Duodenal mucosa (tissue), 2 donors: ENCODE measurements at regions not wholly inside any gene's neighbourhood (a gene's known extent, or its start where the extent isn't known, plus 50 kb on each side); places are given as distances from the start of the nearest gene placed in this dataset.

Source experiments
- H3K27ac ChIP-seq: one replicate; pipeline ENCODE4 v1.7.0; 2013; ENCODE audit warnings: low read depth, low read length
- H3K27me3 ChIP-seq, 2 donors: one replicate each; pipeline ENCODE4 v1.7.0; 2013; ENCODE audit warnings: low read length in 2 of 2, control low read depth in 1 of 2; ENCODE audit not compliant: insufficient read depth in 2 of 2, control insufficient read depth in 1 of 2
- H3K36me3 ChIP-seq, 2 donors: one replicate each; pipeline ENCODE4 v1.7.0; 2013; ENCODE audit warnings: low read length in 2 of 2, control low read depth in 1 of 2; ENCODE audit not compliant: insufficient read depth in 2 of 2, control insufficient read depth in 1 of 2
- H3K4me1 ChIP-seq, 2 donors: one replicate each; pipeline ENCODE4 v1.7.0; 2013; ENCODE audit warnings: low read length in 2 of 2, control low read depth in 1 of 2; ENCODE audit not compliant: insufficient read depth in 2 of 2, control insufficient read depth in 1 of 2
- H3K4me3 ChIP-seq, 2 donors: one replicate each; pipeline ENCODE4 v1.7.0; 2013; ENCODE audit warnings: low read length in 2 of 2, low read depth in 1 of 2
- H3K9ac ChIP-seq, 2 donors: one replicate each; pipeline ENCODE4 v1.7.0; 2013; ENCODE audit warnings: low read length in 2 of 2, low read depth in 1 of 2
- H3K9me3 ChIP-seq, 2 donors: one replicate each; pipeline ENCODE4 v1.7.0; 2013; ENCODE audit warnings: low read length in 2 of 2, control low read depth in 1 of 2; ENCODE audit not compliant: control insufficient read depth in 1 of 2

- peaks cover 5 to 27% of the 10 kb centered on the region in 2 donors for H3K9me3 ChIP-seq
- no peak overlapping the region for H3K4me3 ChIP-seq
- no peaks in the 10 kb centered on the region for H3K36me3 ChIP-seq
- H3K27me3 ChIP-seq = no peaks in the 10 kb centered on the region
- H3K27ac ChIP-seq = no peak overlapping the region
- no peaks in the 10 kb centered on the region for H3K4me1 ChIP-seq
- H3K9ac ChIP-seq = no peak overlapping the region
Measured at GRCh38 chr14:87196436-87196835, 796.5 kb downstream of the GALC start.

DNA sequence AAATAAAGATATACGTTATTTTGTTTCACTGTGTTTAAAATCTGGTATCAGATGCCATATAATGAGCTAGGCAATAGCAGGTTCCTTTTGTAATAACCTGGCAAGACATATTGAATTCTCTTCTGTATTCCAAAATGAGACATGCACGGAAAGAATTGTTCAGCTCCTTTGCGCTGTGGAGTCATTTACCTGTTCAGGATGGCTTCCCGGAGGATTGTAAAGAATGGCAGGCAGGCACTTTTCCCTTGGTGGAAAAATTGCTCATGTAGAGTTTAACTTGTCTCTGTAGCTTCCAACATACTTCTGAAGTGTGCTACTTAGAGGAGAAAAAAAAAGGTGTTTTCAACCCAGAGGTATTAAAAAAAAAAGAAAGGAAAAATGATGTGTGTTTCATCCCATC is 805.2 kb downstream of the GALC start:
- Histone ChIP-seq H3K4me3 (no peak overlapping the region), H3K36me3 (no peaks in the 10 kb centered on the region), H3K27me3 (no peaks in the 10 kb centered on the region), H3K27ac (no peak overlapping the region), H3K9me3 (peaks cover 9% of the 10 kb centered on the region in 2 donors), H3K9ac (no peak overlapping the region), H3K4me1 (no peaks in the 10 kb centered on the region)

DNA sequence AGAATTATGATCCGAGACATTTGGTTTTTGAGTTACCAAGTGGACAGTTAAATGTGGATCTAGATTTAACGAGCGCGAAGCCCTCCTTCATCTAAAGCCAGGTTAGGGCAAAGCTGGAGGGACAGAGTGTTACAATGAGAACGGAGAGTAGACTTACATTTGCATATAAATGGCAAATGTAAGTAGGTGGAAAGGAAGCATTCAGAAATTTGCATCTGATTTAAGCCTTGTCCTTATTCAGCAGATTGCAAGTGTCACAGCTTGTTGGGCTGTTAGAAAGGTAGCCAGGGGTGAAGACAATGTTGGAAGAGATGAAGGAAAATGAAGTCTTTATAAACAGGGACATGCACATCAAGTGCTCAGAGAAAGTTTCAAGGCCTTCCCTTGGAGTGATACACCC is 806.2 kb downstream of the GALC start:
- no peak overlapping the region for H3K27ac ChIP-seq
- no peaks in the 10 kb centered on the region for H3K36me3 ChIP-seq
- H3K9me3 ChIP-seq = peaks cover 3 to 5% of the 10 kb centered on the region in 2 donors
- H3K4me1 ChIP-seq = no peaks in the 10 kb centered on the region
- H3K27me3 ChIP-seq = no peaks in the 10 kb centered on the region
- no peak overlapping the region for H3K9ac ChIP-seq
- no peak overlapping the region for H3K4me3 ChIP-seq

DNA sequence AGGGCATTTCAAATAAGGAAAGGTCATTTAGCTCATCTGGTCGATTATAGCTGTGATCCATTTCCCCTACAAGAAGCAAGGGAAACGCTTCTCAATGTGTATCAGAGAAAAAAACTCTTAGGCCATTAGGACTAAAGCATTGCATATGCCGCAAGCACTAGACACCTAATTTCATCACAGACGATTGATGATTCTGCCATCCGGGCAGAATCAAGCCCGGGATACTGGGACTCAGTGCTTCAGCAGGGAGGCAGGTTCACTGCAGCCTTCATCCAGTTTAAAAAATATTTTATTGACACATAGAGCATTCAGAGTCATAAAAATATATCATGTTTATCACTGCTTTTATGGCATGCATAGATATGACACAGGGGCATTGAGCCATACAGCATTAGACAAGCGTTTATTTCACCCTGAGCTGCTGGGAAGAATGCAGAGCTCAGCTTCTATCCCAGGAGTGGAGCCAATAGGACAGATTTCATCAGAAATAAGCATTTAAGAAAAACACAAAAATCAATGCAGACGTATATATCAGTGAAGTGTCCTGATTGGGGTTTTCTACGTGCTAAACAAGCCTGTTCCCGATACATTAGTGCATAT is 806.9 kb downstream of the GALC start:
- no peaks in the 10 kb centered on the region for H3K27me3 ChIP-seq

GRCh38 chr14:87184180-87184579 is 808.8 kb downstream of the GALC start:
- Histone ChIP-seq H3K9me3 (peaks cover 4 to 5% of the 10 kb centered on the region in 2 donors), H3K27me3 (no peaks in the 10 kb centered on the region)

More for the DNA sequence above, 806.9 kb downstream of the GALC start:
- Histone ChIP-seq H3K27ac (no peak overlapping the region), H3K9ac (no peak overlapping the region), H3K4me3 (no peak overlapping the region), H3K36me3 (no peaks in the 10 kb centered on the region), H3K9me3 (peaks cover 4 to 5% of the 10 kb centered on the region in 2 donors), H3K4me1 (no peaks in the 10 kb centered on the region)

GRCh38 chr14:87181288-87181687 is 811.7 kb downstream of the GALC start:
- Histone ChIP-seq H3K9ac (no peak overlapping the region), H3K4me3 (no peak overlapping the region), H3K27me3 (no peaks in the 10 kb centered on the region), H3K36me3 (no peaks in the 10 kb centered on the region), H3K9me3 (peaks cover 4 to 8% of the 10 kb centered on the region in 2 donors), H3K4me1 (no peaks in the 10 kb centered on the region), H3K27ac (no peak overlapping the region)

More at GRCh38 chr14:87184180-87184579, 808.8 kb downstream of the GALC start:
- Histone ChIP-seq H3K27ac (no peak overlapping the region), H3K36me3 (no peaks in the 10 kb centered on the region), H3K9ac (no peak overlapping the region), H3K4me3 (no peak overlapping the region), H3K4me1 (no peaks in the 10 kb centered on the region)

DNA sequence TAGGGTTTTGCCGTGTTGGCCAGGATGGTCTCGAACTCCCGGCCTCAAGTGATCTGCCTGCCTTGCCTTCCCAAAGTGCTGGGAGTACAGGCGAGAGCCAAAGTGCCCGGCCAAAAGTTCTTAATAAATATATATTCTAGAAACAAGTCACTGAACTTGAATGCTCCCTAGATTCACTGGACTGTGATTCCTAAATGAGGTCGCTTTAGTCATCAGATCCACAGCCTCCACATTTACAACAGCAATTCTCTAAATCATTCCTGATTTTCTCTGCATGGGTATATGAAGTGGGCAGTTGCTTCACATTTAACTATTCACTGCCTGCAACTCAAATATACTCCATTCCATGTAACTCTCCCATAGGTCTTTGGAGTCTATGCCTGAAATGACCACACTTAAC is 813.0 kb downstream of the GALC start:
- H3K4me3 ChIP-seq = no peak overlapping the region
- H3K9ac ChIP-seq = no peak overlapping the region
- H3K27ac ChIP-seq = no peak overlapping the region
- H3K27me3 ChIP-seq = no peaks in the 10 kb centered on the region
- peaks cover 4 to 8% of the 10 kb centered on the region in 2 donors for H3K9me3 ChIP-seq
- no peaks in the 10 kb centered on the region for H3K36me3 ChIP-seq
- no peaks in the 10 kb centered on the region for H3K4me1 ChIP-seq

GRCh38 chr14:87178277-87178676 is 814.7 kb downstream of the GALC start:
- Histone ChIP-seq H3K27ac (no peak overlapping the region), H3K27me3 (no peaks in the 10 kb centered on the region), H3K9ac (no peak overlapping the region), H3K36me3 (no peaks in the 10 kb centered on the region), H3K4me1 (no peaks in the 10 kb centered on the region), H3K4me3 (no peak overlapping the region), H3K9me3 (peaks cover 3 to 4% of the 10 kb centered on the region in 2 donors)

DNA sequence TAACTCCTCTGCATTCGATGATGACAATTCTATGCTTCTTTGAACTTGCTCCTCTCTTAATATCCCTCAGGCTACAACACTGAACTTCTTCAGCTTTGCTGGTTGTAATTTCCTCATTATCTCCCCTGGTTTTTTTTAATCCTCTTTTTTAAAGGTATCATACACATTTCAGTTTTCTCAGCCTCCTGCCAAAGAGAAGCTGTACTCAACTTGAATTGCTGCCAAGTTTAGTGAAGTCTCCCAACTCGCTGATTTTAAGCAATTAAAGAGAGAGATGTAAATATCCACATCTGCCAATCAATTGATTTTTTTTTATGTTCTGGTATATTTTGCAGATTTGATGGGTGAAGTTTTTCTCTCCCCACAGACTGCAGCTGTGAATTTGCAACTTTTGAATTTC is 817.8 kb downstream of the GALC start:
- Histone ChIP-seq H3K9me3 (peaks cover 0 to 3% of the 10 kb centered on the region in 2 donors), H3K27ac (no peak overlapping the region), H3K4me1 (no peaks in the 10 kb centered on the region), H3K27me3 (no peaks in the 10 kb centered on the region), H3K36me3 (no peaks in the 10 kb centered on the region), H3K9ac (no peak overlapping the region), H3K4me3 (no peak overlapping the region)

GRCh38 chr14:87171141-87171540 is 821.8 kb downstream of the GALC start:
- H3K36me3 ChIP-seq = no peaks in the 10 kb centered on the region
- H3K27ac ChIP-seq = no peak overlapping the region
- H3K9ac ChIP-seq = no peak overlapping the region
- no peaks in the 10 kb centered on the region for H3K27me3 ChIP-seq
- no peak overlapping the region for H3K4me3 ChIP-seq
- H3K4me1 ChIP-seq = no peaks in the 10 kb centered on the region
- peaks cover 6 to 7% of the 10 kb centered on the region in 2 donors for H3K9me3 ChIP-seq
